ENCODE measurements at regions not wholly inside any gene's neighbourhood (a gene's known extent, or its start where the extent isn't known, plus 50 kb on each side); places are given as distances from the start of the nearest gene placed in this dataset.

DNA sequence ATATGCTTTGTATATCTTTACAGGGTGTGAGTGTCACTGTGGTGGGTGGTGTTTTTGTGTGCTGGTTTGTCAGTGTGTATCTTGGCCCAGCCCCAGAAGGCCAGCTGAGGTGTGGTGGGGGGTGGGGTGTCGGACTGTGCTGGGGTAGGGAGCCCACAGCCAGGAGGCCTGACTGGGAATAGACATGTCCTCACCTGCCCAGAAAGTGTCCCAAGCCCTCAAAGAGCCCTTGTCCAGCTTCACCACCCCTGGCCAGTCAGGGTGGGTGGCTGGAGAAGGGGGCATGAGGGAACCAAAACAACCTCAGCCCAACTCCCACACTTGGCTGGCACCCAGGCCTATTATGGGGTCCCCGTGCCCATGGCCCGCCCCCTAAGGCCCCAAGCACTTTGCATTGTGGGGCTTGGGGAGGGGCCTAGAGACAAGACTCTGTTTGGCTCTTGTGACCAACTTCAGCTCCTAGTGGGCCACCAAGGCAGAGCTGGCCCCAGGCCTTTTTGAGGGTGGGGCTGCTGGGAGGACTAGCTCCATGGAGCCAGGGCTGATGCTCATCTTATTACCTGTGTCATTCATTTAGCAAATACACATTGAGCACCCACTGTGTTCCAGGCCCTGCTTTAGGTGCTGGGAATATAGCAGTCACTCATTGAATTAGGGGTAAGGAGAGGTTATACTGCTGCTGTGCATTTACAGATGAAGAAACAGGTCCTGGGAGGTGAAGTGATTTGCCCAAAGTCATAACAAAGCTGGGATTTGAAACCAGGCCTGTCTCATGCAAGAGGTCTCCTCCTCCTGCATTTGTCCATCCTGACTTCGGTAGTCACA lies 56.2 kb upstream of the PSD2 start:
- no peak overlapping the region for H2AFZ ChIP-seq (ENCODE audit: low read length)
- H3K9ac ChIP-seq (ENCODE audit: extremely low read depth, insufficient read length, low read length) = no peak overlapping the region

More for the DNA sequence above, 56.2 kb upstream of the PSD2 start:
- Histone ChIP-seq H4K8ac (replicated peaks; ENCODE audit: insufficient read length, low read depth, low read length) (no peak overlapping the region), H2BK20ac (ENCODE audit: low read depth, low read length, poor library complexity, severe bottlenecking) (no peak overlapping the region), H2AK5ac (ENCODE audit: insufficient read length, low read length) (no peak overlapping the region), H3K79me1 (ENCODE audit: insufficient read depth, low read depth, low read length, poor library complexity, severe bottlenecking) (no peaks in the 10 kb centered on the region), H3K9me3 (ENCODE audit: control insufficient read depth, low read depth, low read length) (no peaks in the 10 kb centered on the region), H3K4me1 (ENCODE audit: insufficient read depth, low read length) (peaks cover 3% of the 10 kb centered on the region; the same call in 1 of the 2 replicates), H2BK5ac (ENCODE audit: insufficient read length, low read length) (no peak overlapping the region), H4K91ac (ENCODE audit: insufficient read length, low read depth, low read length) (no peak overlapping the region), H3K18ac (ENCODE audit: insufficient read length, low read depth, low read length) (no peak overlapping the region), H3K23ac (ENCODE audit: insufficient read length, low read depth, low read length) (no peak overlapping the region), H2BK120ac (ENCODE audit: low read depth, low read length, poor library complexity, severe bottlenecking) (no peak overlapping the region), H3K27ac (ENCODE audit: insufficient read length, low read depth, low read length) (no peak overlapping the region), H4K5ac (ENCODE audit: insufficient read length, low read depth, low read length) (no peak overlapping the region), H2BK15ac (ENCODE audit: low read depth, low read length) (no peak overlapping the region), H3K56ac (ENCODE audit: insufficient read length, low read depth, low read length) (no peak overlapping the region), H3T11ph (ENCODE audit: low read length) (no peak overlapping the region), H3K23me2 (ENCODE audit: insufficient read length, low read depth, low read length, poor library complexity, severe bottlenecking) (no peaks in the 10 kb centered on the region), H3K27me3 (ENCODE audit: insufficient read depth, low read length) (no peaks in the 10 kb centered on the region), H3K4ac (ENCODE audit: low read depth, low read length) (no peak overlapping the region), H3K79me2 (ENCODE audit: insufficient read depth, low read length) (no peaks in the 10 kb centered on the region), H2BK12ac (ENCODE audit: insufficient read length, low read depth, low read length) (no peak overlapping the region), H3K14ac (ENCODE audit: insufficient read depth, low read length) (no peak overlapping the region), H3K4me2 (ENCODE audit: insufficient read depth, insufficient read length, low read length) (no peak overlapping the region), H4K20me1 (ENCODE audit: control insufficient read depth, insufficient read depth, insufficient read length) (no peaks in the 10 kb centered on the region)
- DNase-seq = no peak
- Mint-ChIP-seq H3K36me3 (ENCODE audit: insufficient read depth in 1 of 3, low read depth in 3 of 3) (no peaks in the 10 kb centered on the region; a peak in 1 of 7 replicates), H3K27ac (peak overlapping the region in 2 of 3 experiments; percentile 8 to 59; a peak in 1 of 7 replicates), H3K27me3 (ENCODE audit: low read depth) (peaks cover 29% of the 10 kb centered on the region), H3K4me3 (no peak overlapping the region), H3K4me1 (peaks cover 39 to 45% of the 10 kb centered on the region in 2 experiments), H3K9me3 (no peaks in the 10 kb centered on the region)
- no peak for TF ChIP-seq CTCF (conservative IDR thresholded peaks at IDR 0.05)
- no CpG with 5 or more reads among the region's 4 CpGs for WGBS (ENCODE audit: extremely low coverage, insufficient read length, low lambda C conversion rate)
